NCI-H187 treated with DMSO at 0.1 percent for 48 hours (cell line): ENCODE measurements at regions not wholly inside any gene's neighbourhood (a gene's known extent, or its start where the extent isn't known, plus 50 kb on each side); places are given as distances from the start of the nearest gene placed in this dataset.
"Not testable (repeated sequence)": the region's sequence is repeated elsewhere in the genome, so short reads cannot be mapped to it uniquely, and the experiment has no call there.

Experiments used
- DNase-seq: peaks from one replicate; lab custom pipeline; 2025; lab: John Stamatoyannopoulos, UW

DNA sequence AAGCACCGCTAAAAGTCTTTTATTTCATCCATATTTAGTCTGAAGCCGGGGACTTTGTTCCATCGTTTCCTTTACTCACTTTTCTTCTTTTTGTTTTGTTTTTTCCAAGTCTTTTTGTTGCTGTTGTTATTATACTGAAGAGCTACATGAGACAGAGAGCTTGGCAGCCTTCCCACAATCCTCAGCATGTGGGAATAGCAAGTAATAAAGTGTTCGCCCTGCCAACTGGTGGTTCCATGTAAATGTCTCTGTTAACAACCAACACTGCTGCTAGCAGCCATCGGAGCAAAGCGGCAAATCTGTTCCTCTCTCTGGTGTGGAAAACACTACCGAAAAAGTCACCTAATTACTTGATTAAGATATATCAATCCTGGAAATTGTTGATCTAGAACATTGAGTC lies 437.8 kb upstream of the ID4 start:
- no peak for DNase-seq

DNA sequence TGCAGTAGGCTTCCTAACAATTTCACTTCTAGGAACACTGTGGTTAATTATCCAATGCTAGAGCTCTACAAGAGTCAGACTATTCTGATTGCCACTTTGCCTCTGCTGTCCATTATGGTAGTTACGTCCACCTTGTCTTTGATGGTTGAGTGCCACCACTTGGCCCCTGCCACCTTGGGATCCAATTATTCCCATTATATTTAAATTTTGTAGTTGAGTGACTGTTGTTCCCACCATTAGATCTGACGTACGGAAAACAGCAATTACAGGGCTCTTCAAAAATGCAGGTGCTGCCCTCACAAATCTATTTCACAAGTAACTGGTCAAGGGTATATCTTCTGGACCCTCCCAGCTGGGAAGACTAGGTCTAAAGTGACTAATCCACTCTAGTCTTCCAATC lies 432.3 kb upstream of the ID4 start:
- DNase-seq: not testable (repeated sequence)

DNA sequence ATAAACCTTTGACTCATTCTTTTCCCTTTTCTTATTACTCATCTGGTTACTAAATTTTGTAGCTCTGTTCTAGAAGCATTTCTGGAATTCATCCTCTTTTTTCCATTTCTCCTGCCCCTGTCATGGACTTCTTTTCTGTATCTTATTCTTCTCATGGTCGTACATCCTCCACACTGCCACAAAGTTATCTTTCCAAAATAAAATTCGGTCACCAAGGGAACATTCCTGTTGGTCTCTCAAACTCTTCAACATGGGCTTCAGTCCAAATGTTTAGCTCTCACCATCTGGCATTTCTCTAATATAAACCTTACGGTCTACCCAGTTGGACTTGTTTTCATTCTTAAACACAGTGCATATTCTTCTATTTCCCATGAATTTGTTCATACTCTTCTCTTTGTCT lies 428.8 kb upstream of the ID4 start:
- no peak for DNase-seq

DNA sequence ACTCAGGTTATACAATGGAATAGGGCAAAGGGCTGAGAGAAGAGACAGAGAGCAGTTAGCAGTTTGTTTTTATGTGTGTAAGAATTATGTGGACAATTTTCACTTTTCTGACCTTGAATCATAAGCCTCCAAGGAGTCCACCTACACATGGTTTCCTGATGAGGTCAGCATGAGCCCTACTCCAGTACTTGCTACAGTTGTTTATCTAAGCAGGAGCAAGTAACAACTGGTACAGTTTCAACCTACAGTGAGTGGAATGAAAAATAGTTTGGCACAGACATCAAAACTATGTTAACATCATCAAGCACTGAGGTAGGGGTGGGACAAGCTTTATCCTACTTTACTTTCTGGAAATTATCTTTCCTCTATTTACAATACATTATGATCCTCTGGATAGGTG lies 426.7 kb upstream of the ID4 start:
- DNase-seq: no peak

DNA sequence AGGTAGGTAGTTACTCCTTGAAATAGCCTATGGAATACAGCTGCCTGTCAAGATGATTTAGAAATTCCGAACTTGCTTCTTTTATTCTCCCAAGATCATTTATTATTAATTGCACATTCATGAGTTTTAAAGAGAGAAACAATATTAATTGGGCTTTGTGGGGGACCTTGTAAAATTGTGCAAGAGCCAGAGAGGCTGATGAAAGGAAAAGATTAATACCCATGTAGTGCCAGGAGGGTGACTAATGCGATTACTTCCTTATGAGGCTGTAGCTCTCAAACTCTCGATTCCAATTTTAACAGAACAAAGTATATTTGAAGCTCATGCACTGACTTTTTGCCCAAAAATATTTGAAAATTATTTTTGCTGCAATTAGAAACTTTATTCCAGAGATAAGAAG lies 423.8 kb upstream of the ID4 start:
- DNase-seq: no peak

DNA sequence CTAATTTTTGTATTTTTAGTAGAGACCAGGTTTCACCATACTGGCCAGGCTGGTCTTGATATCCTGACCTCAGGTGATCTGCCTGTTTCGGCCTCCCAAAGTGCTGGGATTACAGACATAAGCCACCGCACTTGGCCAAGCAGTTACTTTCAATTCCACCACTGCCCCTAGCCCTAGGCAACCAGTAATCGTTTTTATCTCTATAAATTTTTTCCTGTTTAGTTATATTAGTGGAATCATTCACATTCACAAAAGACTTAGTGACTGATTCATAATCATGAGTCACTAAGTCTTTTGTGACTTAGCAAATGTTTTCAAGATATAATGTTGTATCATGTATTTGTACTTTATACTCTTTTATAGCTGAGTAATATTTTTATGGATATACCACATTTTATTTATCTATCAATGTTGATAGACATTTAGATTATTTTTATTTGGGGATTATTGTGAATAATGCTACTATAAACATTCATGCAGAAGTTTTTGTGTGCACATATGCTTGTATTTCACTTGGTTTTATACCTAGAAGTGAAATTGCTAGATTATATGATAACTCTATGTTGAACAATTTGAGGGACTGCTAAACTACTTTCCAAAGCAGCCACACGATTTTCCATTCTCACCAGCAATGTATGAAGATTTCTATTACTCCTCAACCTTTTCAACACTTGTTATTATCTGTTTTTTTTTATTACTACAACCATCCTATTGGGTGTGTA lies 421.4 kb upstream of the ID4 start:
- no peak for DNase-seq

DNA sequence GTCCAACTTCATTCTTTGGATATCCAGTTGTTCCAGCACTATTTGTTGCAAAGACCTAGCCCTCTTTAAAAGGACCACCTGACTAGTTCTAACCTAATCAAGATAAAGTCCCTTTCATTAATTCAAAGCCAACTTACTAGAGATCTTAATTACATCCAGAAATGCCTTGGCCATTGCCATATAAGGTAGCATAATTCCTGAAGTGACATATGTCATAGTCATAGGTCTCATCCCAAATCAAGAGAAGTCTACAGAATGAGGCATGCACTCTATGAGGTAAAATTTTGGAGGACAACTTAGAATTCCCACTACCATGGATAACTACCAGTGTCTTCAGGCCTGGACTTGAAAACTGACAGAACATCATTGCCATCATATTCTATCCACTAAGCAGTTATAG lies 420.4 kb upstream of the ID4 start:
- DNase-seq: no peak

DNA sequence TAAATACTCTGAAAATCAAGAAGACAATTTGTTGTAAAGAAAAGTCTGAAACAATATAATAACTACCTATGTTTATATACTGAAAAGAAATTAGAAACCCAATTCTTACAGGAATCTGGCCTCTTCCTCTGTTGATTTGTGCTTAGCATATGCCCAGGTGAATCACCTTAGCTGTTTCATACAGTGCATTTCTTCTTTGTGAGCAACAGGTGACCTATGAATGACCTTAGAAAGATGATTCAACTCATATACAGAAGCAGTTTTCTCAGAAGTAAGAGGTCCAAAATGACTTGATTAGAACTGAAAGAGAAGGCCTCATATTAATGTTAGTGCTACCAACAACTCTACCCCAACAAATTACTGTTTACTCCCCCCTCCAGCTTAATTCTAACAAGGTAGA lies 419.5 kb upstream of the ID4 start:
- DNase-seq: no peak

DNA sequence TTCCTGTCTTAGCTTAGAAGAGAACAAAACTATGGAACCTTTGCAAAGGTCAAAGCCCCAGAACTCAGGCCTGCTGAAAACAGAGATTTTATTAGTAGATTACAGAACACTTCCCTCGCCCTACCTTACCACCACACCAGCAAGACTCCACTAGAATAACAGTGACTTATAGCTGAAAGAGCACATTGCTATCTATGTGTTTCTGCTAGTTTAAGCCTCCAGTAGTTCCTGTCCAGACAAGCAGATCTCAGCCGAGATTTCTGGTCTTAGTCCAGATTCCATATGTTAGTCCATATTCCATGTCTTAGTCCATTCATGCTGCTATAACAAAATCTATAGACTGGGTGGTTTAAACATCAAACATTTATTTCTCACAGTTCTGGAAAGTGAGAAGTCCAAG lies 412.3 kb upstream of the ID4 start:
- DNase-seq: no peak

DNA sequence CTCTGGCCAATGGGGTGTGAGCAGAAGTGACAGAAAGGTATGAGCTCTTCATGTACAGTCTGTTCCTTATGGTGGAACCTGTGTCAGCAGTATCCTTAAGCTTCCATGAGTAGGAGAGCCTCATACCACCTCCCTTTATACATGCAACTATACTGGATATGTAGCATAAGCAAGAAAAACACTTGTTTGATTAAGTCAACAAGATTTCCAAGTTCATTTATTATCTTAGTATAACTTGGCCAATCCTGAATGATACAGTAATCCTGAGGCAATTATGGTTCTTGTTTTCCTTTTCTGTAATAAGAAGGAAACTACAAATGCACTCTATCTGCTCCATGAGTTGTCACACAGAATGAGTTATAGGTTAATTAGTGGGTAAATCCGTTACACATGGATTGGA lies 409.6 kb upstream of the ID4 start:
- DNase-seq: no peak

DNA sequence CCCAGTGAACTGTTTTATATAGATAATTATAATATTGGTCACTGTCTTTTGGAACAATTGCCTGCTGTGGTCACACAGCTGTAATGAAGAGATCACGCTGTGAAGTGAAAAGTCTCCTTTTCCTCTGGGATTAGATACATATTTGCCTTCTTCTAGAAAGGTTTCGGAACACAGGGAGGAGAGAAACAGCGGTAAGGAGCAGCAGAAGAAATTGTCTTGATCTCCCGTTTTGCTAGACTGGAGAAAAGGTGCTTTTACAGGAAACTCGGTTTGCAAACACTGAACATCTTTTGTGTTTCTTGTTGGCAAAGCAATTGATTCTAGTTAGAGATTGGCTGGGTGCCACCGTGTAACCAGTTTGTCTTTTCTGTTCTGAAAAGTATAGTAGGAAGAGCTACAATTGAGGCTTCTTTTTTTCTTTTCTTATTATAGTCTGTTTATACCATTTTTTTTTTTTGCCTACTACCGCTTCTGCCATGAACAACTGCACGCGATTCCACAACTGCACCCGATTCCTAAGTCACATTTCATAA lies 404.1 kb upstream of the ID4 start:
- DNase-seq: no peak

DNA sequence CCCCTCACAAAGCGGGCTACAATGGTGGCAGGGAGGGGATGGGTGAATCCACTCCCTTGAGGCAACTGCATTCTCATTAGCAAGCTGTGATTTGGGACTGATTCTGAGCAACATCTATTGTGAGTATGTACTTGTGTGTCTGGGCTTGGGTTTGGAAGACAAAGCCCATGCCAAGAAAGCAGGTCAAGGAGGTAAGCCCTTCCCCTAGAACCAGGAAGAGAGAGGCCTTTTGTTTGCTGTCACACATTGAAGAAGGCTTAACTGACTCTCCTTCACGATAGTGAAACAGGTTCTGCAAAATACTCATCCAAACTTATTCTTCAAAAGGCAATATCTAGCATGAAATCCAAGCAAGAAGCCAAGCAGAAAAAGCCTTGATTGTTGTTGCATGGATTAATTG lies 403.1 kb upstream of the ID4 start:
- no peak for DNase-seq

DNA sequence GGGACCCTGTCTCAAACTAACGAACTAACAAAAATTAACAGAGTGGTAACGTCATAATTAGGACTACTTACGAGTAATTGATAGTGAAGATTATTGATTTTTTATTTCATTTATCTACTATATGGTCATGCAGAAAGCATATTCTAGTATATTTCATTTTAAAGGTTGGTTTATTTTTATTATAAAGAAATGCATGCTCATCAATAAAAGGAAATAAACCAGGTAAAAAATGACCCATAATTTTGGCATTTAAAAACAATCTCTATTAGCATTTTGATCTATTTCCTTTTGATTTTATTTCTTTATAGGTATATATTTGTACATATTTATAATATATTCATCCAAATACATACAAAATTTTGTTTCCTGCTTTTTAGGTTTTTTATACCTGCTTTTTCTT lies 401.4 kb upstream of the ID4 start:
- DNase-seq: no peak

DNA sequence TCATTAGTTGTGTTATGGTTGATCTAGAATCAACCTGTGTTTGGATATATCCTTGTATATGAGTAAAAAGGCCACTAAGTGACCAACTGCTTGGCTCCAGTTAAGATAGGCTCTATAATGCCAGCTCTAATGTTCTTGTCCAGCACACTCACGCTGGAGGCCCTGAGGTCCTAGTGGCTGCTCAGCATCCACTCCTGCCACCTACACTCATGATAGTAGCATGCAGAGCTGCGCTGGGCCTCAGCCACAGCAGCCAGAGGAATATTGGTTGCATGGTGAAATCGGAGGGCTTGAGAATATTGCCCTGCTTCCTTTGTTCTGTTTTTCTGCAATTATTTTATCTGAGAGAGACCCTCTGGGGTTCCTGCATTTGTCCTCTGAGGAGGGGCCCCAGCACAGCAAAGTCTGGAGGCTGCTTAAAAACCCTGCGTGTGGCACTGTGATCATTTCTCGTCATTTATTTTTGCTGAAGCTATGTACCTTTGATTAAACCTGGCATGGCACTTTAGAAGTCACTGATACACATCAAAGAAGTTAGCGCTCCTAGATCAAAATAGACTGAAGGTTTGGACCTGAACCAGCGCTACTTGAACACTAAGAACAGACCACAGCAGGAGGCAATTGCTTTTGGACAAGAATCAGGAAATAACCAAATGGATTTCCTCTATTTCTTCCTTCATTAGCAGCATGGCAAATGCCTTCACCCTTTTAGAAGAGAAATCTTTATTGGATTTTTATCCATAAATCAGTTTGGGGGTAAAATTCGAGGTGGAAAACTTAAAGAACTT lies 398.4 kb upstream of the ID4 start:
- DNase-seq: no peak

DNA sequence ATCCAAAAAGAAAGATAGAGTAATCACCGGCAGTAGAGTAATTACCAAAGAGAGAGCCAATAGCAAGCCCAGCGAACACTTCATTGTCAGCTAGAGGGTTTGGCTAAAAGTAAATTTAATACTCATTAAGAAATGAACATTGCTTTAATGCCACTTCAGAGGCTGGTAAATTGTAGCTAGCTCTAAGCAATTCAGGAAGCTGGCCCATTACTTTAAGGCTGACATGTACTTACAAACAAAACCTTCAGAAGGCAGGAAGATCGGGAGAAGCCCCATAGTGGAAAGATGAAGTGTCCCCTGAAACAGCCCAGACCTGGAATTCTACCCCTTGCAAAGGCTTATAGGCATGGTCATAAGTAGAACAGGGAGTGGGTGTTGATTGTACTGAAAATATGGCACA lies 396.6 kb upstream of the ID4 start:
- peak; percentile 71 for DNase-seq

DNA sequence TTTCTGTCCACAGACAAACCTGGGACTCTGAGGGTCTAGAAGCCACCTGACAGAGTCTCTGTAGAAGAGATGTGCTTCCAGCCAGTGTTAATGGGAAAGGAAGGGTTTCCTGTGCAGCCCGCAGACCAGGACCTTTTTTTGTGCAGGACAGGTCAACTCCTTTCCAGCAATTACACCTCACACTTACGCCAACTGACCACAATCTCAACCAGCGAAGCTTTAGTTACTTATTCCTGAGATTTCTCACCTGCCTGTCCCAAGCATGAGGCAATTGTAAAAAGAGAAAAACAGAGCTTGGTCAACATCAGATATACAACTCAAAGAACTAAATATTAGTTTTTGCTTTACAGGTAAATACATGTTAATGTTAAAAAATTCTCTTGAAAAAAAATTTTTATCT lies 393.8 kb upstream of the ID4 start:
- DNase-seq: no peak

DNA sequence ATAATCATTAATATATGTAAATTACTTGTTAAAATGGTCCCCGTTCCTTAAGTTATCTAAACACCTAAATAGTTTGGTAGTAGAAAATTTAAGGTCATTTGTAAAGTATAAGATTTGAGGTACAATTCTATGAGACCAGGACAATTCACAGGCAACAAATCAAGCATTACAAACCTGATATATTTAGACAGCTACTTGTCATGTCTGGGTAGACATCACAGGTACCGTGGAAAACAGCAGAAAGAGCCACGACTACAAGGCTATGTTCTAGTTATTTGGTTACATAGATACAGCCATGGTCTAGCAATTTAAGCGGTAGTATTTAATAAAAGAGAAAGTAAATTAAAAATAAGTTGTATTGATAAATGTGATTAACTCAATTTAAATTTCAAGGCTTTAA lies 393.1 kb upstream of the ID4 start:
- DNase-seq: no peak

DNA sequence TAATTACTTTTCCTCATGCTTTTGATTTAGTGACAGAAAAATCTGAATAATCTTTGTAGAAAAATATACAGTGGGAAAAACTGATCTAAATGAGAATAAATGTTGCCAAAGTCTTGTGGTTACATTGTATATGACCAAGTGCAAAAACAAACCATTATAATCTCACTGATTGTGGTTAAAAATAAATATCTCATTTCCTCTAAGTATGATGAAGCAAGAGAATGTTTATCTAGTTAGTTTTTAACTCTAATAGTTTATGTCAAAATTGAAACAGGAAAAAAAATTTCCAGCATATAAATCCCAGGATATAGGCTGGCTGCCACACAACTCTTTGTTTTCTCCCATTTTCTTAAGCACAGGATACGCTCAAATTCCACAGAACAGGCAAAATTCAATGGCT lies 392.7 kb upstream of the ID4 start:
- no peak for DNase-seq

DNA sequence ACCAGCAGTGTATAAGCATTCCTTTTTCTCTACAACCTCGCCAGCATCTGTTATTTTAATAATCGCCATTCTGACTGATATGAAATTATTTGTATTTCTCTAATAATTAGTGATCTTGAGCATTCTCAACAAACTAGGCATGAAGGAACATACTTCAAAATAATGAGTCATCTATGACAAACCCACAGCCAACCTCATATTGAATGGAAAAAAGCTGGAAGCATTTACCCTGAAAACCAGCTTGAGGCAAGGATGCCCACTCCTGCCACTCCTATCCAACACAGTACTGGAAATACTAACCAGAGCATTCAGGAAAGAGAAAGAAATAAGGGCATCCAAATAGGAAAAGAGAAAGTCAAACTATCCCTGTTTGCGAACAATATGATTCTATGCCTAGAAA lies 390.6 kb upstream of the ID4 start:
- DNase-seq: no peak

DNA sequence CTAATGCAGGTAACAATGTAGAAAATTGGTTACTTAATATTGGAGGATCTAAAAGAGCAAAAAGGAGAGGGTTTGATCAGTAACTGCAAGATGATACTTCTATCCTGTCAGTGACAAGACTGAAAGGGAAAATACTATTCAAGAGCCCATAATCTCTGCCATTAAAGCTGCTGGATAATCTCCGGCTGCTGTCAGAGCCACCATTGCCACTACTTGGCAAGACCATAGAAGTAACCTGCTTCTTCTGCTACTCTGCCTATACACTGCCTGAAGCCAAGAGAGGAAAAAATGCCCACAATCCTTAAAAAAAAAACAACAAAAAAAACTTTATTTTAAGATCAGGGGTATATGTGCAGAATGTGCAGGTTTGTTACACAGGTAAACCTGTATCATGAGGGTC lies 386.5 kb upstream of the ID4 start:
- no peak for DNase-seq

DNA sequence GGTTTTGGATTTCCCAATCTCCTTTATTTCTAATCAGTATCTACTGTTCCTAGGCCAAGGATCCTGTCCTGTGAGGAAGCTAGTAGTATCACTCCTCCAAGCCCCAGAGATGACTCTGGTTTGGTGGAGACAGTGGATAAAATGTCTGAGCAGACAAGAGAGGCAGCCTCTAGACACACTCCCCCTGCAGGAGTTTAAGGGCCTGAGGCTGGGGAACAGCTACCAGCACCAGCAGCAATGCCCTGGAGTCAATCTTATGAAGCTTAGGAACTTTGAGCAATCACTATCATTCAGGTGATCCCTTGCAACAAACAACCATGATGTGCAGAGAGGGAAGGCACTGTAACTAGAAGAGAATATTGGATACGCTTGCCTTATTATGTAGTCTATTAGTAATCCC lies 384.7 kb upstream of the ID4 start:
- DNase-seq: no peak

DNA sequence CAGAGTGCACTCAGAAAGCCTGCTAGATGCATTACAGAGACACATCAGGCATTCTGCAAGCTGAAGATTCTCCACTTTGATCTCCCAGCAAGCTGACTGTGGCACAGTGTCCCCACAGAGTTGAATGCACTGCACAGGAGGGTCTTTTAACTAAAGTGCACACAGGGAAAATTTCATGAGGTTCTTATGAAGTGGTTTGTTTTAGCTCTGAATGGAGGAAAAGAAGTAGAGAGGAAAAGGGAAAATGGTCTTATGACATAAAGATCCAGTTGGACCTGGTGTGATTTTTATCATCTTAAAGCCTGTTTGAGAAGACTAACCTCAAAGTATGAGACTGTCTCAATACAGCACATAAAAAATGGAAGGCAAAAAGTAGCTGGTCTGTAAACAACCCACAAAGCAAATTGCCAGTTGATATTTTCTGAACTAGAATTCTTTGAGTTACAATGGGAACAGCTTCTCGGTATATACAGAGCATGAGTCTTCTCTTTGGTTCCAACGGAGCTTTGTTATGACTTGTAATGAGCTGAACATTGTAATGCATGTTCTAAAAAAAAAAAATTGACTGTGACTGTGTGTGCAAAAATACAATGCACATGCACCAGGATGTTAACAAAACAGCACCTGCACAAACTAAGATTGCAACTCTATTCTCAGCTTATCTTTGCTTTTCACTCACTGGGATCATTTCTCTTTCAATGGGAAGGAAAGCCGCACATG lies 383.0 kb upstream of the ID4 start:
- no peak for DNase-seq
